GM23338 (cell line): ENCODE measurements at regions not wholly inside any gene's neighbourhood (a gene's known extent, or its start where the extent isn't known, plus 50 kb on each side); places are given as distances from the start of the nearest gene placed in this dataset.

ENCODE experiments used
- ATAC-seq: fragments of 200-7000 bp; cut with Tn5 transposase; 3 replicates; pipeline ENCODE4 v1.9.1; 2020
- DNase-seq: peaks from one replicate; pipeline ENCODE4 v3.0.0-alpha.2; 2015; ENCODE audit warnings: low spot score
- H2AFZ ChIP-seq: fragments of 200-600 bp; sonication (generic); 2 replicates; pipeline ENCODE4 v1.8.0; 2016; ENCODE audit warnings: antibody characterized with exemption, mild to moderate bottlenecking, moderate library complexity
- H3F3A ChIP-seq: fragments of 200-600 bp; sonication (generic); replicated peaks from 2 replicates; pipeline ENCODE4 v1.8.0; 2017; ENCODE audit warnings: antibody characterized with exemption, mixed run types, low read depth
- H3K27ac ChIP-seq: fragments of 200-600 bp; sonication (generic); 2 replicates; pipeline ENCODE4 v1.6.1; 2016; ENCODE audit warnings: low read depth
- H3K27me3 ChIP-seq: fragments of 200-600 bp; sonication (generic); 2 replicates; pipeline ENCODE4 v1.8.0; 2016; ENCODE audit warnings: mild to moderate bottlenecking, mixed run types, moderate library complexity; ENCODE audit not compliant: insufficient read depth
- H3K36me3 ChIP-seq: fragments of 200-600 bp; sonication (generic); 2 replicates; pipeline ENCODE4 v1.8.0; 2016; ENCODE audit warnings: mild to moderate bottlenecking; ENCODE audit not compliant: insufficient read depth
- H3K4me1 ChIP-seq: fragments of 200-600 bp; sonication (generic); 2 replicates; pipeline ENCODE4 v1.8.0; 2016; ENCODE audit warnings: mild to moderate bottlenecking, moderate library complexity; ENCODE audit not compliant: insufficient read depth
- H3K4me2 ChIP-seq: fragments of 200-600 bp; sonication (generic); 2 replicates; pipeline ENCODE4 v1.7.1; 2017; ENCODE audit warnings: mixed run types
- H3K4me3 ChIP-seq: fragments of 200-600 bp; sonication (generic); 2 replicates; pipeline ENCODE4 v1.6.1; 2016; ENCODE audit warnings: mixed run types
- H3K79me2 ChIP-seq: fragments of 200-600 bp; sonication (generic); replicated peaks from 2 replicates; pipeline ENCODE4 v1.8.0; 2017; ENCODE audit warnings: mild to moderate bottlenecking; ENCODE audit not compliant: insufficient read depth
- H3K9me2 ChIP-seq: fragments of 200-600 bp; sonication (generic); 2 replicates; pipeline ENCODE4 v1.8.0; 2017; ENCODE audit not compliant: insufficient read depth
- H4K20me1 ChIP-seq: fragments of 200-600 bp; sonication (generic); replicated peaks from 2 replicates; pipeline ENCODE4 v1.8.0; 2017; ENCODE audit warnings: mild to moderate bottlenecking; ENCODE audit not compliant: insufficient read depth
- H3K27ac Mint-ChIP-seq: 2 replicates; pipeline ENCODE4 v1.8.0; 2020; ENCODE audit warnings: inconsistent platforms, mild to moderate bottlenecking, moderate library complexity, mixed read lengths
- H3K27me3 Mint-ChIP-seq: 3 replicates; pipeline ENCODE4 v1.8.0; 2022; ENCODE audit warnings: low read depth, mild to moderate bottlenecking, moderate library complexity, mixed read lengths, inconsistent platforms; ENCODE audit not compliant: insufficient read depth, poor library complexity
- H3K36me3 Mint-ChIP-seq: 3 replicates; pipeline ENCODE4 v1.8.0; 2021; ENCODE audit warnings: low read depth, mild to moderate bottlenecking, inconsistent platforms, moderate library complexity, mixed read lengths
- H3K4me1 Mint-ChIP-seq: 3 replicates; pipeline ENCODE4 v1.8.0; 2020; ENCODE audit warnings: mild to moderate bottlenecking, inconsistent platforms, mixed read lengths
- H3K4me3 Mint-ChIP-seq: 3 replicates; pipeline ENCODE4 v1.8.0; 2021; ENCODE audit warnings: moderate library complexity, mild to moderate bottlenecking, inconsistent platforms, mixed read lengths
- H3K9me3 Mint-ChIP-seq: 3 replicates; pipeline ENCODE4 v1.8.0; 2020; ENCODE audit warnings: moderate library complexity, mild to moderate bottlenecking, inconsistent platforms, mixed read lengths
- CREB1 ChIP-seq: fragments of 250-450 bp; sonication (Bioruptor Pico); IDR thresholded peaks from 2 replicates; pipeline ENCODE4 v1.5.0; 2020; ENCODE audit warnings: low read depth, mild to moderate bottlenecking, moderate library complexity
- EZH2 ChIP-seq: fragments of 200-600 bp; sonication (generic); IDR thresholded peaks from one replicate; pipeline ENCODE4 v1.8.0; 2017; ENCODE audit warnings: antibody characterized with exemption, mild to moderate bottlenecking, low read depth; ENCODE audit not compliant: unreplicated experiment
- JUNB ChIP-seq: IDR thresholded peaks from one replicate; pipeline ENCODE4 v1.6.1; 2016; ENCODE audit warnings: antibody characterized with exemption; ENCODE audit not compliant: unreplicated experiment
- REST ChIP-seq: IDR thresholded peaks from one replicate; pipeline ENCODE4 v1.6.1; 2018; ENCODE audit warnings: antibody characterized with exemption; ENCODE audit not compliant: unreplicated experiment
- ZNF331 ChIP-seq: fragments of 250-450 bp; sonication (Bioruptor Pico); IDR thresholded peaks from 2 replicates; pipeline ENCODE4 v1.5.0; 2020; ENCODE audit warnings: low read depth, mild to moderate bottlenecking, moderate library complexity
- TF ChIP-seq, protein P1 (sequence below): fragments of 250-450 bp; sonication (Bioruptor Pico); IDR thresholded peaks from 2 replicates; pipeline ENCODE4 v1.5.0; 2020; ENCODE audit warnings: mild to moderate bottlenecking, moderate library complexity

DNA sequence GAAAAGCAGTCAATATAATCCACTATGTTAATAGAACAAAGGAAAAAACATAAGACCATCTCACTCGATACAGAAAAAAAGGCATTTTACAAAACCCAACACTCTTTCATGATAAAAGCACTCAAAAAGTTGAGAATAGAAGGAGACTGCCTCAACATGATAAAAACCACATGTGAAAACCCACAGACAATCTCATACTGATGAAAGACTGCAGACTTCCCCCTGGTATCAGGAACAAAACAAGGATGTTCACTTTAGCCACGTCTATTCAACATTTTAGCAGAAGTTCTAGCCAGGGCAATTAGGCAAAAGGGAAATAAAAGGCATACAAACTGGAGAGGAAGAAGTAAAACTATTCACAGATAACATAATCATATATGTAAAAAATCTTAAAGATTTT, 285.9 kb downstream of the EIPR1 start (continued):
- TF ChIP-seq, protein P1, sequence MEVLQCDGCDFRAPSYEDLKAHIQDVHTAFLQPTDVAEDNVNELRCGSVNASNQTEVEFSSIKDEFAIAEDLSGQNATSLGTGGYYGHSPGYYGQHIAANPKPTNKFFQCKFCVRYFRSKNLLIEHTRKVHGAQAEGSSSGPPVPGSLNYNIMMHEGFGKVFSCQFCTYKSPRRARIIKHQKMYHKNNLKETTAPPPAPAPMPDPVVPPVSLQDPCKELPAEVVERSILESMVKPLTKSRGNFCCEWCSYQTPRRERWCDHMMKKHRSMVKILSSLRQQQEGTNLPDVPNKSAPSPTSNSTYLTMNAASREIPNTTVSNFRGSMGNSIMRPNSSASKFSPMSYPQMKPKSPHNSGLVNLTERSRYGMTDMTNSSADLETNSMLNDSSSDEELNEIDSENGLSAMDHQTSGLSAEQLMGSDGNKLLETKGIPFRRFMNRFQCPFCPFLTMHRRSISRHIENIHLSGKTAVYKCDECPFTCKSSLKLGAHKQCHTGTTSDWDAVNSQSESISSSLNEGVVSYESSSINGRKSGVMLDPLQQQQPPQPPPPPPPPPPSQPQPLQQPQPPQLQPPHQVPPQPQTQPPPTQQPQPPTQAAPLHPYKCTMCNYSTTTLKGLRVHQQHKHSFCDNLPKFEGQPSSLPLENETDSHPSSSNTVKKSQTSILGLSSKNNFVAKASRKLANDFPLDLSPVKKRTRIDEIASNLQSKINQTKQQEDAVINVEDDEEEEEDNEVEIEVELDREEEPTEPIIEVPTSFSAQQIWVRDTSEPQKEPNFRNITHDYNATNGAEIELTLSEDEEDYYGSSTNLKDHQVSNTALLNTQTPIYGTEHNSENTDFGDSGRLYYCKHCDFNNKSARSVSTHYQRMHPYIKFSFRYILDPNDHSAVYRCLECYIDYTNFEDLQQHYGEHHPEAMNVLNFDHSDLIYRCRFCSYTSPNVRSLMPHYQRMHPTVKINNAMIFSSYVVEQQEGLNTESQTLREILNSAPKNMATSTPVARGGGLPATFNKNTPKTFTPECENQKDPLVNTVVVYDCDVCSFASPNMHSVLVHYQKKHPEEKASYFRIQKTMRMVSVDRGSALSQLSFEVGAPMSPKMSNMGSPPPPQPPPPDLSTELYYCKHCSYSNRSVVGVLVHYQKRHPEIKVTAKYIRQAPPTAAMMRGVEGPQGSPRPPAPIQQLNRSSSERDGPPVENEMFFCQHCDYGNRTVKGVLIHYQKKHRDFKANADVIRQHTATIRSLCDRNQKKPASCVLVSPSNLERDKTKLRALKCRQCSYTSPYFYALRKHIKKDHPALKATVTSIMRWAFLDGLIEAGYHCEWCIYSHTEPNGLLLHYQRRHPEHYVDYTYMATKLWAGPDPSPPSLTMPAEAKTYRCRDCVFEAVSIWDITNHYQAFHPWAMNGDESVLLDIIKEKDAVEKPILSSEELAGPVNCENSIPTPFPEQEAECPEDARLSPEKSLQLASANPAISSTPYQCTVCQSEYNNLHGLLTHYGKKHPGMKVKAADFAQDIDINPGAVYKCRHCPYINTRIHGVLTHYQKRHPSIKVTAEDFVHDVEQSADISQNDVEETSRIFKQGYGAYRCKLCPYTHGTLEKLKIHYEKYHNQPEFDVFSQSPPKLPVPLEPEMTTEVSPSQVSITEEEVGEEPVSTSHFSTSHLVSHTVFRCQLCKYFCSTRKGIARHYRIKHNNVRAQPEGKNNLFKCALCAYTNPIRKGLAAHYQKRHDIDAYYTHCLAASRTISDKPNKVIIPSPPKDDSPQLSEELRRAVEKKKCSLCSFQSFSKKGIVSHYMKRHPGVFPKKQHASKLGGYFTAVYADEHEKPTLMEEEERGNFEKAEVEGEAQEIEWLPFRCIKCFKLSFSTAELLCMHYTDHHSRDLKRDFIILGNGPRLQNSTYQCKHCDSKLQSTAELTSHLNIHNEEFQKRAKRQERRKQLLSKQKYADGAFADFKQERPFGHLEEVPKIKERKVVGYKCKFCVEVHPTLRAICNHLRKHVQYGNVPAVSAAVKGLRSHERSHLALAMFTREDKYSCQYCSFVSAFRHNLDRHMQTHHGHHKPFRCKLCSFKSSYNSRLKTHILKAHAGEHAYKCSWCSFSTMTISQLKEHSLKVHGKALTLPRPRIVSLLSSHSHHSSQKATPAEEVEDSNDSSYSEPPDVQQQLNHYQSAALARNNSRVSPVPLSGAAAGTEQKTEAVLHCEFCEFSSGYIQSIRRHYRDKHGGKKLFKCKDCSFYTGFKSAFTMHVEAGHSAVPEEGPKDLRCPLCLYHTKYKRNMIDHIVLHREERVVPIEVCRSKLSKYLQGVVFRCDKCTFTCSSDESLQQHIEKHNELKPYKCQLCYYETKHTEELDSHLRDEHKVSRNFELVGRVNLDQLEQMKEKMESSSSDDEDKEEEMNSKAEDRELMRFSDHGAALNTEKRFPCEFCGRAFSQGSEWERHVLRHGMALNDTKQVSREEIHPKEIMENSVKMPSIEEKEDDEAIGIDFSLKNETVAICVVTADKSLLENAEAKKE (CRISPR knock-in tag), result no peak

- H3K4me1 Mint-ChIP-seq, result no peaks in the 10 kb centered on the region; the same call in 2 of the 3 replicates
- H2AFZ ChIP-seq, result no peak overlapping the region
- no peaks in the 10 kb centered on the region for H3K9me2 ChIP-seq
- no peaks in the 10 kb centered on the region for H3F3A ChIP-seq
- H3K4me3 ChIP-seq, result no peak overlapping the region
- no peaks in the 10 kb centered on the region for H3K79me2 ChIP-seq
- no peaks in the 10 kb centered on the region for H3K27me3 ChIP-seq
- H3K9me3 Mint-ChIP-seq, result peaks cover 9% of the 10 kb centered on the region; the same call in 2 of the 3 replicates
- no peak overlapping the region for H3K27ac Mint-ChIP-seq
- no peak overlapping the region for H3K27ac ChIP-seq
- H3K36me3 Mint-ChIP-seq, result no peaks in the 10 kb centered on the region
- DNase-seq (no peak), ATAC-seq (no peak)
- H3K4me2 ChIP-seq, result no peak overlapping the region
- no peaks in the 10 kb centered on the region for H3K36me3 ChIP-seq
- no peaks in the 10 kb centered on the region for H3K4me1 ChIP-seq
- H3K4me3 Mint-ChIP-seq, result no peak overlapping the region
- H4K20me1 ChIP-seq, result no peaks in the 10 kb centered on the region
- no peaks in the 10 kb centered on the region for H3K27me3 Mint-ChIP-seq
- TF ChIP-seq CREB1 (CRISPR knock-in tag), result no peak
- TF ChIP-seq EZH2, result no peak
- no peak for TF ChIP-seq JUNB
- no peak for TF ChIP-seq REST
- TF ChIP-seq, protein P1 (CRISPR knock-in tag), result no peak
- TF ChIP-seq ZNF331 (CRISPR knock-in tag), result no peak
These were observed 294.9 kb downstream of the EIPR1 start for GRCh38 chr2:3082705-3083104.
